IMR-90 (cell line): ENCODE measurements at regions not wholly inside any gene's neighbourhood (a gene's known extent, or its start where the extent isn't known, plus 50 kb on each side); places are given as distances from the start of the nearest gene placed in this dataset.

Experiments used
- ATAC-seq: fragments of 200-7000 bp; cut with Tn5 transposase; 2 replicates; pipeline ENCODE4 v1.9.1; 2020; ENCODE audit warnings: low read depth, mild to moderate bottlenecking, moderate library complexity
- BruUV-seq: library from RNA; stranded (reverse); fragments of 400-500 nt; replicated peaks from 2 replicates; lab custom pipeline; 2021; lab: Mats Ljungman, UMichigan
- CTCF ChIA-PET: fragments of 300-600 bp; formaldehyde crosslinking; extraction: SDS; loops from one replicate; lab custom pipeline; 2021; ENCODE audit warnings: antibody characterized with exemption; lab: Yijun Ruan, JAX
- POLR2A ChIA-PET: fragments of 300-600 bp; sonication (Branson Sonifier 250); formaldehyde crosslinking; loops from one replicate; lab custom pipeline; 2022; ENCODE audit warnings: antibody characterized with exemption; ENCODE audit not compliant: unreplicated experiment; lab: Charles Lee
- DNase-seq: peaks from one replicate; pipeline ENCODE4 v3.0.0; 2013
- H2AFZ ChIP-seq: replicated peaks from 2 replicates; pipeline ENCODE3; 2013; ENCODE audit warnings: low read length, mild to moderate bottlenecking; ENCODE audit not compliant: poor library complexity
- H2AK5ac ChIP-seq: 2 replicates; pipeline ENCODE4 v1.6.1; 2013; ENCODE audit warnings: low read depth, low read length, inconsistent platforms
- H2AK9ac ChIP-seq: replicated peaks from 2 replicates; pipeline ENCODE3; 2013; ENCODE audit warnings: mild to moderate bottlenecking, low read depth, low read length, moderate library complexity; ENCODE audit not compliant: poor library complexity
- H2BK120ac ChIP-seq: 2 replicates; pipeline ENCODE4 v1.6.1; 2013; ENCODE audit warnings: low read depth, low read length, inconsistent platforms
- H2BK15ac ChIP-seq: 3 replicates; pipeline ENCODE4 v1.6.1; 2013; ENCODE audit warnings: low read depth, low read length, inconsistent platforms
- H2BK20ac ChIP-seq: 2 replicates; pipeline ENCODE4 v1.6.1; 2013; ENCODE audit warnings: low read depth, mild to moderate bottlenecking, inconsistent platforms, low read length, moderate library complexity
- H2BK5ac ChIP-seq: 2 replicates; pipeline ENCODE4 v1.6.1; 2013; ENCODE audit warnings: mild to moderate bottlenecking, low read depth, low read length, inconsistent platforms; ENCODE audit not compliant: poor library complexity, severe bottlenecking
- H3K14ac ChIP-seq: replicated peaks from 2 replicates; pipeline ENCODE4 v1.6.1; 2013; ENCODE audit warnings: low read depth, low read length, inconsistent platforms
- H3K18ac ChIP-seq: 2 replicates; pipeline ENCODE4 v1.6.1; 2013; ENCODE audit warnings: low read depth, low read length, control low read depth
- H3K23ac ChIP-seq: 2 replicates; pipeline ENCODE4 v1.6.1; 2013; ENCODE audit warnings: low read depth, low read length, inconsistent platforms
- H3K27ac ChIP-seq: 2 replicates; pipeline ENCODE4 v1.5.1; 2013; ENCODE audit warnings: mild to moderate bottlenecking, control low read depth, low read length; ENCODE audit not compliant: insufficient read depth
- H3K27me3 ChIP-seq: 2 replicates; pipeline ENCODE4 v1.6.1; 2013; ENCODE audit warnings: low read length; ENCODE audit not compliant: control insufficient read depth, insufficient read depth
- H3K36me3 ChIP-seq: 2 replicates; pipeline ENCODE4 v1.6.1; 2013; ENCODE audit warnings: low read length, mixed read lengths; ENCODE audit not compliant: control insufficient read depth, insufficient read depth
- H3K4ac ChIP-seq: 2 replicates; pipeline ENCODE4 v1.6.1; 2013; ENCODE audit warnings: low read depth, low read length, inconsistent platforms
- H3K4me1 ChIP-seq: 2 replicates; pipeline ENCODE4 v1.6.1; 2013; ENCODE audit warnings: low read length, mixed read lengths; ENCODE audit not compliant: control insufficient read depth, insufficient read depth
- H3K4me2 ChIP-seq: 2 replicates; pipeline ENCODE4 v1.6.1; 2013; ENCODE audit warnings: low read depth, mild to moderate bottlenecking, control low read depth, low read length, moderate library complexity
- H3K4me3 ChIP-seq: 2 replicates; pipeline ENCODE4 v1.5.1; 2013; ENCODE audit warnings: low read depth, mild to moderate bottlenecking, control low read depth, low read length, moderate library complexity; ENCODE audit not compliant: insufficient read depth
- H3K56ac ChIP-seq: 2 replicates; pipeline ENCODE4 v1.6.1; 2013; ENCODE audit warnings: low read length, inconsistent platforms; ENCODE audit not compliant: insufficient read depth; ENCODE audit errors: extremely low read depth
- H3K79me1 ChIP-seq, 2 experiments: 2 replicates each; pipeline ENCODE4 v1.6.1; 2013; ENCODE audit warnings: low read length in 2 of 2, inconsistent platforms in 1 of 2, low read depth in 1 of 2
- H3K9ac ChIP-seq: 2 replicates; pipeline ENCODE4 v1.6.1; 2013; ENCODE audit warnings: low read depth, low read length, control low read depth
- H3K9me1 ChIP-seq: 2 replicates; pipeline ENCODE4 v1.6.1; 2013; ENCODE audit warnings: low read length, inconsistent platforms; ENCODE audit not compliant: insufficient read depth
- H3K9me3 ChIP-seq: 2 replicates; pipeline ENCODE4 v1.6.1; 2013; ENCODE audit warnings: low read length; ENCODE audit not compliant: control insufficient read depth, insufficient read depth
- H4K20me1 ChIP-seq: 2 replicates; pipeline ENCODE4 v1.6.1; 2013; ENCODE audit warnings: low read length, inconsistent platforms; ENCODE audit not compliant: insufficient read depth
- H4K5ac ChIP-seq: 2 replicates; pipeline ENCODE4 v1.6.1; 2013; ENCODE audit warnings: mild to moderate bottlenecking, low read depth, low read length, control low read depth
- H4K8ac ChIP-seq, 2 experiments: 2 replicates each; pipeline ENCODE4 v1.6.1; 2013; ENCODE audit warnings: low read depth in 2 of 2, low read length in 2 of 2, control low read depth in 1 of 2, inconsistent platforms in 1 of 2
- H4K91ac ChIP-seq: 2 replicates; pipeline ENCODE4 v1.6.1; 2013; ENCODE audit warnings: low read depth, low read length, inconsistent platforms; ENCODE audit not compliant: insufficient read depth
- BHLHE40 ChIP-seq: fragments of 150-350 bp; IDR thresholded peaks from 2 replicates; pipeline ENCODE4 v1.6.1; 2016; ENCODE audit warnings: mild to moderate bottlenecking, low read depth, low read length
- CHD1 ChIP-seq: IDR thresholded peaks from 2 replicates; pipeline ENCODE4 v1.6.1; 2012; ENCODE audit warnings: low read depth, low read length, improper control_type of control experiment
- FOS ChIP-seq: fragments of 150-350 bp; IDR thresholded peaks from 2 replicates; pipeline ENCODE4 v1.6.1; 2016; ENCODE audit warnings: low read depth, low read length
- MAFK ChIP-seq: IDR thresholded peaks from 2 replicates; pipeline ENCODE4 v1.6.1; 2012; ENCODE audit warnings: low read depth, low read length, improper control_type of control experiment
- MAZ ChIP-seq: IDR thresholded peaks from 2 replicates; pipeline ENCODE4 v1.6.1; 2012; ENCODE audit warnings: low read depth, mild to moderate bottlenecking, low read length, improper control_type of control experiment, moderate library complexity, borderline replicate concordance
- POLR2A ChIP-seq: IDR thresholded peaks from 2 replicates; pipeline ENCODE4 v1.6.1; 2012; ENCODE audit warnings: mild to moderate bottlenecking, low read depth, low read length
- RAD21 ChIP-seq: IDR thresholded peaks from 2 replicates; pipeline ENCODE4 v1.6.1; 2012; ENCODE audit warnings: low read length, improper control_type of control experiment
- RCOR1 ChIP-seq: IDR thresholded peaks from 2 replicates; pipeline ENCODE4 v1.6.1; 2012; ENCODE audit warnings: mild to moderate bottlenecking, low read length, improper control_type of control experiment; ENCODE audit not compliant: insufficient replicate concordance
- RFX5 ChIP-seq: IDR thresholded peaks from 2 replicates; pipeline ENCODE4 v1.8.0; 2012; ENCODE audit warnings: low read depth, mild to moderate bottlenecking, low read length, moderate library complexity
- WGBS, 2 experiments: methylation state at CpG; one replicate each; pipeline versions ENCODE4 v1.1.5 to v1.1.7; 2013; ENCODE audit warnings: missing lambda C conversion rate in 2 of 2; ENCODE audit not compliant: insufficient read length in 1 of 2; ENCODE audit errors: extremely low coverage in 2 of 2; 5-methylcytosine and 5-hydroxymethylcytosine counted together
- dilution Hi-C: fragments of 300-500 bp; cut with HindIII; formaldehyde crosslinking; loops from one replicate; pipeline ENCODE4 v1.14.3; 2018; ENCODE audit warnings: low sequenced_read_pairs; ENCODE audit not compliant: unreplicated experiment
- in situ Hi-C: fragments of 300-500 bp; cut with MboI; formaldehyde crosslinking; loops from 3 replicates; pipeline ENCODE4 v1.14.3; 2019; ENCODE audit warnings: low sequenced_read_pairs, inconsistent platforms, mixed read lengths
- intact Hi-C: fragments of 100-400 bp; cut with micrococcal nuclease; formaldehyde crosslinking; loops from 2 replicates; pipeline ENCODE4 v1.10.0; 2022
- TF ChIP-seq, protein P1 (sequence below): fragments of 150-350 bp; IDR thresholded peaks from 2 replicates; pipeline ENCODE4 v1.6.1; 2016; ENCODE audit warnings: low read depth, mild to moderate bottlenecking, low read length, moderate library complexity, borderline replicate concordance
- TF ChIP-seq, protein P2 (sequence below): conservative IDR thresholded peaks from 2 replicates; pipeline ENCODE4 v1.5.1; 2012; ENCODE audit warnings: mild to moderate bottlenecking, low read depth, low read length, improper control_type of control experiment

GRCh38 chr12:33047666-33048065 lies 151.1 kb upstream of the PKP2 start (continued):
- TF ChIP-seq, protein P1, sequence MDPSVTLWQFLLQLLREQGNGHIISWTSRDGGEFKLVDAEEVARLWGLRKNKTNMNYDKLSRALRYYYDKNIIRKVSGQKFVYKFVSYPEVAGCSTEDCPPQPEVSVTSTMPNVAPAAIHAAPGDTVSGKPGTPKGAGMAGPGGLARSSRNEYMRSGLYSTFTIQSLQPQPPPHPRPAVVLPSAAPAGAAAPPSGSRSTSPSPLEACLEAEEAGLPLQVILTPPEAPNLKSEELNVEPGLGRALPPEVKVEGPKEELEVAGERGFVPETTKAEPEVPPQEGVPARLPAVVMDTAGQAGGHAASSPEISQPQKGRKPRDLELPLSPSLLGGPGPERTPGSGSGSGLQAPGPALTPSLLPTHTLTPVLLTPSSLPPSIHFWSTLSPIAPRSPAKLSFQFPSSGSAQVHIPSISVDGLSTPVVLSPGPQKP = no peak
- TF ChIP-seq RCOR1 = no peak

- Histone ChIP-seq H3K9ac (no peak overlapping the region), H3K56ac (no peak overlapping the region)
- in situ Hi-C loops = no loop called here
Observed at GRCh38 chr12:33044447-33044846, 147.9 kb upstream of the PKP2 start.

More at GRCh38 chr12:33044447-33044846, 147.9 kb upstream of the PKP2 start:
- CTCF ChIA-PET = no interaction called here
- Histone ChIP-seq H2BK20ac (no peak overlapping the region), H3K4ac (no peak overlapping the region), H2BK120ac (no peak overlapping the region), H3K4me2 (no peak overlapping the region), H3K14ac (no peak overlapping the region), H3K27me3 (no peaks in the 10 kb centered on the region), H3K9me3 (peaks cover 3% of the 10 kb centered on the region; the same call in 1 of the 2 replicates), H2BK15ac (no peak overlapping the region), H2AK9ac (no peak overlapping the region), H2AK5ac (no peak overlapping the region), H2BK5ac (no peak overlapping the region), H4K5ac (no peak overlapping the region), H2AFZ (no peak overlapping the region), H3K4me1 (no peaks in the 10 kb centered on the region), H3K23ac (no peak overlapping the region), H3K36me3 (no peaks in the 10 kb centered on the region), H3K18ac (no peak overlapping the region), H3K4me3 (no peak overlapping the region), H3K79me1 (no peaks in the 10 kb centered on the region), H4K8ac (no peak overlapping the region), H3K27ac (no peak overlapping the region), H3K9me1 (no peaks in the 10 kb centered on the region), H4K91ac (no peak overlapping the region), H4K20me1 (no peaks in the 10 kb centered on the region)
- ATAC-seq (no peak), DNase-seq (no peak)
- TF ChIP-seq, protein P2, sequence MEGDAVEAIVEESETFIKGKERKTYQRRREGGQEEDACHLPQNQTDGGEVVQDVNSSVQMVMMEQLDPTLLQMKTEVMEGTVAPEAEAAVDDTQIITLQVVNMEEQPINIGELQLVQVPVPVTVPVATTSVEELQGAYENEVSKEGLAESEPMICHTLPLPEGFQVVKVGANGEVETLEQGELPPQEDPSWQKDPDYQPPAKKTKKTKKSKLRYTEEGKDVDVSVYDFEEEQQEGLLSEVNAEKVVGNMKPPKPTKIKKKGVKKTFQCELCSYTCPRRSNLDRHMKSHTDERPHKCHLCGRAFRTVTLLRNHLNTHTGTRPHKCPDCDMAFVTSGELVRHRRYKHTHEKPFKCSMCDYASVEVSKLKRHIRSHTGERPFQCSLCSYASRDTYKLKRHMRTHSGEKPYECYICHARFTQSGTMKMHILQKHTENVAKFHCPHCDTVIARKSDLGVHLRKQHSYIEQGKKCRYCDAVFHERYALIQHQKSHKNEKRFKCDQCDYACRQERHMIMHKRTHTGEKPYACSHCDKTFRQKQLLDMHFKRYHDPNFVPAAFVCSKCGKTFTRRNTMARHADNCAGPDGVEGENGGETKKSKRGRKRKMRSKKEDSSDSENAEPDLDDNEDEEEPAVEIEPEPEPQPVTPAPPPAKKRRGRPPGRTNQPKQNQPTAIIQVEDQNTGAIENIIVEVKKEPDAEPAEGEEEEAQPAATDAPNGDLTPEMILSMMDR = no peak
- TF ChIP-seq RFX5 (no peak), CHD1 (no peak), RAD21 (no peak), MAZ (no peak), RCOR1 (no peak), MAFK (no peak), BHLHE40 (no peak), FOS (no peak), POLR2A (no peak)
- TF ChIP-seq, protein P1 = no peak
- dilution Hi-C loops = no loop called here
- no CpG with 5 or more reads among the region's 3 CpGs for WGBS, 2 experiments
- BruUV-seq = no TSS peak
- POLR2A ChIA-PET = no interaction called here
- intact Hi-C loops = no loop called here
